ENCODE measurements at regions not wholly inside any gene's neighbourhood (a gene's known extent, or its start where the extent isn't known, plus 50 kb on each side); places are given as distances from the start of the nearest gene placed in this dataset.

DNA sequence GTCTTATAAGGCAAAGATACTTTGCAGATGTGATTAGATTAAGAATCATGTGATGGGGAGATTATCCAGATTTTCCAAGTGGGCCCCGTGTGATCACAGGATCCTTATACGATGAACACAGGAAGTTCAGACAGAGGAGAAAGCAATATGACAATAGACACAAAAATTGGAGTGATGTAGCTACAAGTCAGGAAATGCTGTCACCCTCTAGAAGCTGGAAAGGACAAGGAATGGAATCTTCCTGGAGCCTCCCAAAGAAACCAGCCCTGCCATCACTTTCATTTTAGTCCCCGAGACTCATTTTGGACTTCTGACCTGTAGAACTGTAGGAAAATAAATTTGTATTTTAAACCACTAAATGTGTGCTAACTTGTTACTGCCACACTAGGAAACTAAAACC, 61.9 kb upstream of the C1orf21 start:
- no peak for DNase-seq (ENCODE audit: low read depth, low spot score)
- in situ Hi-C loops (cut with HindIII; ENCODE audit: low pct_unique_long_range_greater_than_20kb, low sequenced_read_pairs): no loop called here

DNA sequence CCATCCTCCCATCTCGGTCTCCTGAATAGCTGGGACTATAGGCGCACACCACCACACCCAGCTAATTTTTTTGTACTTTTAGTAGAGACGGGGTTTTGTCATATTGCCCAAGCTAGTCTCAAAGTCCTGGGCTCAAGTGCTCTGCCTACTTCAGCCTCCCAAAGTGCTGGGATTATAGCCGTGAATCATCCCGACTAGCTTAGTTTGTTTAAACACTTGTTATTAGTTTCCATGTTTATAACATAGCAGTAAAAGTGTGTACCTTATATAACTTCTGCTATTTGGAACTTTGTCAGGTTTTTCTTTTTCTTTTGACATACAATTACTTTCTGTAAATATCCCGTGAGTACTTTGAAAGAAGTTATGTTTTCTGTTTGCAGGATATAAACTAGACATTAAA, 60.6 kb upstream of the C1orf21 start:
- in situ Hi-C loops (cut with HindIII; ENCODE audit: low pct_unique_long_range_greater_than_20kb, low sequenced_read_pairs): no loop called here
- no peak for DNase-seq (ENCODE audit: low read depth, low spot score)

DNA sequence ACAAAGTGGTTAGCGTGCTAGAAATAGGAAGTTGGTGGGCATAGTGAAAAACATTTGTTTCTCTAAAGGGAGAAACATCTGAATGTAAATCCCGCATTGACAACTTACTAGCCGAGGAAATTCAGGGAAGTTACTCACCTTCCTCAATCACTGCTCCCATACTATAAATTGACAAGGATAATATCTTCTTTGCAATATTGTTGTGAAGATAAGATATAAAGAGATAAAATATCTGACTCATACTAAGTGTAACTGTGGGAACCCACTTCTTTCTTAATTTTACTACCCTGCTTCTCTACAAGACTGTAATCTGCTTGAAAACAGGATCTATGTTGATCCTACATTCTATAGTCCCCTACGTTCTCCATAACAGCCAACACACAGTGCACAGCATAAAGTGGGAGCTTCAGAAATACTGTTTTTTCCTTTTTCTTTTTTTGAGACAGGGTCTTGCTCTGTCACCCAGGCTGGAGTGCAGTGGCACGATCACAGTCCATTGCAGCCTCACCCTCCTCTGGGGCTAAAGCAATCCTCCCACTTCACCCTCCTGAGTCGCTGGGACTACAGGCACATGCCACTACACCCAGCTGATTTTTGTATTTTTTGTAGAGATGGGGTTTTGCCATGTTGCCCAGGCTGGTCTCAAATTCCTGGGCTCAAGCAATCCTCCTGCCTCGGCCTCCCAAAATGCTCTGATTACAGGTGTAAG, 57.4 kb upstream of the C1orf21 start:
- in situ Hi-C loops (cut with HindIII; ENCODE audit: low pct_unique_long_range_greater_than_20kb, low sequenced_read_pairs): no loop called here
- DNase-seq (ENCODE audit: low read depth, low spot score): no peak

DNA sequence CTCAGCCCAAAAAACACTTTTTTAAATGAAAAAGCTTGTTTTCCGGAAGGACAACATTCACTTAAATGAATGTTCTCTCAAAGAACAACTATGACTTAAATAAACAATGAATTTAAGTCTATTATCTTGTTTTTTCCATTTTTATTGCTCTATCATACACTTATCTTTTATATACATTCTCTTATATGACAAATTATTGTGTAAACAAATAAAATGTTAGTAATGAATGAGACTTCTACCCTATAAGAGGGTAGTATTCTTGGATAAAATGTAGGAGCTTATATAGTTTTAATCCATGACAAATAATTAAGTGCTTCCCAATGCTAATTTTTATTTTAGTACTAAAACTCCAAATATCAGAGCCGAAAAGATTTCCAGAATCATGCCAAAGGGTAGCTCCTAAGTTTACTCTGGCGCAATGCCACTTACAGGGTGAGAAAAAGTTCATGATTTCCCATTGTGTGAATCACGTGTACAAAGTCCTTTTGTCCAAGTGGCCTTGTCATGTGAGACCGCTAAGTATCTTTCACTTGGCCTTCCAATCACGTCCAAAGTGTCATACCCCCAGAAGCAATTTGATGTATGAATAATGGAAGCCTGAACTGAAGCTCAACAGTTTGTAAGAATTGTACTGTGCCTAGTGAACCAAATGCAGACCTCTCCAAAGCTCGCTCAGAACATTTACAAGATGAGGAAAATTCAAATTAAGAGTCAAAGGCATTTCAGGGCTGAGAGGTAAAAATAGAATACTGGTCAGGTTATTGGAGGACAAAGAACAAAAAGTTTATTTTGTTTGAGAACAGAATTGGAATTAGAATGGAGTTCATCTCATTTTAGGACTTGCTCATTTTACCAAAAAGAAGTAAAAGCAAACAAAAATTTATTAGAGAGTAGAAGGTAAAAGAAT, 56.6 kb upstream of the C1orf21 start:
- in situ Hi-C loops (cut with HindIII; ENCODE audit: low pct_unique_long_range_greater_than_20kb, low sequenced_read_pairs): no loop called here
- no peak for DNase-seq (ENCODE audit: low read depth, low spot score)

DNA sequence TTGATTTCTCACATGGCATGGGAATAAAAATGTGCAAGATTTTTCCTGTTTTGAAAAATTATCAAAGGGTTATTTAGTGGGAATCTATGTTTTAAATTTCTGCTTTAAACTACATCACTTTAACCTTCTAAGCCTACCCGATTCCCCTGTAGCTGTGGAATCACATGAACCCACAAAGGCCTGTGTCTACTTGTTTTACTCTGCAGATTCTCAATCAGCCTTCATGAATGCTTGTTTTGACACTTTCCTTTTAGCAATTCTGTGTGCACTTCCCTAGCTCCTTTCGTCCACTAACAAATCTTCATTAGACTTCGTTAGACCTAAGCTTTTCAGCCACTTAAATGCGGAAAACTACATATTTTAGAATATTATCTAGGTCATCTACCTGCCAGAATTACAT, 56.0 kb upstream of the C1orf21 start:
- in situ Hi-C loops (cut with HindIII; ENCODE audit: low pct_unique_long_range_greater_than_20kb, low sequenced_read_pairs): no loop called here
- no peak for DNase-seq (ENCODE audit: low read depth, low spot score)

Small RNA genes lying in the stretch of these regions (small RNA-seq; reads per million reads assigned to genes)
- gene RF00019: 0 reads per million in 2 experiments

Measured in SK-MEL-5 (cell line).